Astrocyte of the cerebellum (primary cell): ENCODE measurements at regions not wholly inside any gene's neighbourhood (a gene's known extent, or its start where the extent isn't known, plus 50 kb on each side); places are given as distances from the start of the nearest gene placed in this dataset.
"Not testable (repeated sequence)": the region's sequence is repeated elsewhere in the genome, so short reads cannot be mapped to it uniquely, and the experiment has no call there.

Experiments
- DNase-seq: peaks from one replicate; pipeline ENCODE4 v3.0.0-alpha.2; 2011; ENCODE audit warnings: low read depth
- H3K4me3 ChIP-seq: 2 replicates; pipeline ENCODE4 v1.5.1; 2011; ENCODE audit warnings: mild to moderate bottlenecking, low read depth, low read length, moderate library complexity
- CTCF ChIP-seq: IDR thresholded peaks from 2 replicates; pipeline ENCODE4 v1.5.1; 2012; ENCODE audit warnings: low read length, low read depth, moderate library complexity, mild to moderate bottlenecking; ENCODE audit errors: missing control alignments
- in situ Hi-C: cut with HindIII; loops from 2 replicates; pipeline ENCODE4 v1.10.0; 2017; ENCODE audit warnings: low sequenced_read_pairs

DNA sequence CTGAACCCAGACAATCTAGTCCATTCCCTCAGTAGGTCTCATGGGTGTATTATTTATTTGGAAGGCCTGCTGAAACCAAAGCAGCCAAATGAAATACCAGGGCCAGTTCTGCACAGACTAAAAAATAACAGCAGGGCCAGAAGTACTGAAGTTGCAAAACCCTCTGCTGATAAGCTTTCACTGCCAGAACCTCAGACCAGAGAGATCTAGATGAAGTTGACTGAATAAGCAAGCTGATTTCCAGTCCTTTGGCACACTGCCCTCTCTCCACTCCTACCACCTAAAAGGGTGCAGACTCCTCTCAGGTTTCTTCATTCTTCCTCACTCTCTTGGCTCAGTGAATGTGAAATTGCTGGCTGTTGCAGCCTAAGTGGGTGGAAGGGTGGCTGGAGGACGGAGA lies 276.7 kb upstream of the KLF3 start:
- peak; percentile 15 for DNase-seq
- no peak for TF ChIP-seq CTCF
- in situ Hi-C loops = no loop called here

DNA sequence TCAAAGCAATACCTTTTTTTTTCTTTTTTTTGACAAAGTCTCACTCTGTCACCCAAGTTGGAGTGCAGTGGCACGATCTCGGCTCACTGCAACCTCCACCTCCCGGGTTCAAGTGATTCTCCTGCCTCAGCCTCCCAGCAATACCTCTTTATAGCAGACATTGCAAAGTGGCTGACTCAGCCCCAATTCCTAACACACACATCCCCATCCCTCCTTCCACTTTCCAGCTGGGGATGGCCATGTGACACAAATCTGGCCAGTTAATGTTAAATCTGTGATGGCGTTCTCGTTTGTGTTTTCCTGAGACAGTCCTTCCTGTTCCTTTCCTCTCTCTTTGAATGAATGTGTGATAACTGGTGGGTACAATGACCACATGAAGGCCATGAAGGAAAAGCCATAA lies 276.2 kb upstream of the KLF3 start:
- TF ChIP-seq CTCF = no peak
- DNase-seq = no peak
- no peak overlapping the region for H3K4me3 ChIP-seq
- in situ Hi-C loops = no loop called here

More for the DNA sequence above, 276.7 kb upstream of the KLF3 start:
- H3K4me3 ChIP-seq = no peak overlapping the region

DNA sequence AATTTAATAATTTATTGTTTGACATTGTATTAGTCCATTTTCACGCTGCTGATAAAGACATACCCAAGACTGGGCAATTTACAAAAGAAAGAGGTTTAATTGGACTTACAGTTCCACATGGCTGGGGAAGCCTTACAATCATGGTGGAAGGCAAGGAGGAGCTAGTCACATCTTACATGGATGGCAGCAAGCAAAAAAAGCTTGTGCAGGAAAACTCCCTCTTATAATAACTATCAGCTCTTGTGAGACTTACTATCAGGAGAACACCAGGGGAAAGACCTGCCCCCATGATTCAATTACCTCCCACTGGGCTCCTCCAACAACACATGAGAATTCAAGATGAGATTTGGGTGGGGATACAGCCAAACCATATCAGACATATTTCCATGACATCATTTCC lies 275.1 kb upstream of the KLF3 start:
- H3K4me3 ChIP-seq, in situ Hi-C loops, DNase-seq: not testable (repeated sequence)

GRCh38 chr4:38390969-38391545 lies 272.9 kb upstream of the KLF3 start:
- no peak overlapping the region for H3K4me3 ChIP-seq
- in situ Hi-C loops = no loop called here
- no peak for TF ChIP-seq CTCF
- no peak for DNase-seq

GRCh38 chr4:38392223-38392855 lies 271.7 kb upstream of the KLF3 start:
- H3K4me3 ChIP-seq = no peak overlapping the region
- no peak for DNase-seq
- no peak for TF ChIP-seq CTCF
- in situ Hi-C loops = no loop called here

GRCh38 chr4:38396091-38396490 lies 267.9 kb upstream of the KLF3 start:
- in situ Hi-C loops = no loop called here
- no peak for DNase-seq
- no peak for TF ChIP-seq CTCF
- no peak overlapping the region for H3K4me3 ChIP-seq

DNA sequence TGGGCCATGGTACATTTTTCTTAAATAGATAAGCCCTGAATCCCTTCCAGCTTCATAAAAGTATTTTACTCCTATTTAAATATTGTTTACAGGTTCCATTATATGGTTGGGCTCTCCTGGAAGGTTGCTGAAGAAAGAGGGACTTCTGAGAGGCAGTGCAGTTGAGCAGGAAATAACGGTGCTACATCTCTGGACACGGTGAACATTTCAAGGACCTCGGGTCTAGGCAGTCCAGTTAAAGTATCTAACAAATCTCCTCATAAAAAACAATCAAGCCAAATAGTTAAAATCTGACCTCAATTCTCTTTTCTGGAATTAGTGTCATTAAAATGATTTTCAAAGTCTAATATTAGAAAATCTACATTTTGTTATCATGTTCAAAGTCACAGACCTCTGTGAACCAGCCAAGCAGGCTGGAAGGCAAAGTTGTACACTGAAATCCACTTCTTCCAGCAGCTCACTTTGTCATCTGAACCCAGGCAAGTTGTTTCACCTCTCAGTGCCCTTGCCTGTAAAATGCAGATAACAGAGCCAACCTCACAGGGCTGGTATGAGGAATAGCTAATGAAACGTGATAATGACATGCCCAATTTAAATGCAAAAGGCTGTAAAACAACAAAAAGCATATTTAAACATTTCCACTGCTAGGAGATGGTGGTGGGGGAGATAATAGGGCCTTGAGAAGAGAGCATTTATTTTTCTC lies 267.0 kb upstream of the KLF3 start:
- TF ChIP-seq CTCF = no peak
- H3K4me3 ChIP-seq = no peak overlapping the region
- DNase-seq = no peak
- in situ Hi-C loops = no loop called here
